Endothelial cell of umbilical vein (primary cell): ENCODE measurements at regions not wholly inside any gene's neighbourhood (a gene's known extent, or its start where the extent isn't known, plus 50 kb on each side); places are given as distances from the start of the nearest gene placed in this dataset.

Experiments used
- BruUV-seq: library from RNA; stranded (reverse); fragments of 400-500 nt; replicated peaks from 2 replicates; lab custom pipeline; 2021; lab: Mats Ljungman, UMichigan
- CTCF ChIA-PET: fragments of 300-600, 350-600 bp; sonication (Branson Sonifier 250); formaldehyde crosslinking; loops from one replicate; lab custom pipeline; 2021; ENCODE audit warnings: antibody characterized with exemption, inconsistent platforms; lab: Charles Lee
- POLR2A ChIA-PET: fragments of 300-600, 350-600 bp; sonication (Branson Sonifier 250); formaldehyde crosslinking; loops from one replicate; lab custom pipeline; 2021; ENCODE audit warnings: antibody characterized with exemption, inconsistent platforms; lab: Charles Lee
- DNase-seq: peaks from one replicate; pipeline ENCODE4 v3.0.0-alpha.2; 2011; ENCODE audit warnings: low read depth, low spot score
- FAIRE-seq: peaks from 2 replicates; lab custom pipeline; 2011; peaks lifted over from hg19 to GRCh38; lab: Jason Lieb, UNC
- H2AFZ ChIP-seq: 2 replicates; pipeline ENCODE4 v1.6.0; 2012; ENCODE audit warnings: low read depth, low read length, control low read depth, inconsistent platforms
- H3K27ac ChIP-seq: 2 replicates; pipeline ENCODE4 v1.5.1; 2011; ENCODE audit warnings: low read depth, mild to moderate bottlenecking, control low read depth, low read length, moderate library complexity; ENCODE audit not compliant: insufficient read depth
- H3K27me3 ChIP-seq, 2 experiments: 2 replicates each; pipeline versions ENCODE4 v1.6.0 to v1.6.1; 2011; ENCODE audit warnings: low read length in 2 of 2, mixed read lengths in 1 of 2; ENCODE audit not compliant: control insufficient read depth in 2 of 2, insufficient read depth in 2 of 2
- H3K36me3 ChIP-seq, 2 experiments: 2 replicates in 1 of 2; 3 replicates in 1 of 2; pipeline ENCODE4 v1.5.1; 2011; ENCODE audit warnings: low read length in 2 of 2, mild to moderate bottlenecking in 1 of 2, moderate library complexity in 1 of 2; ENCODE audit not compliant: control insufficient read depth in 2 of 2, insufficient read depth in 2 of 2; ENCODE audit errors: extremely low read depth in 1 of 2
- H3K4me1 ChIP-seq: 3 replicates; pipeline ENCODE4 v1.5.1; 2011; ENCODE audit warnings: mild to moderate bottlenecking, low read length; ENCODE audit not compliant: control insufficient read depth, insufficient read depth; ENCODE audit errors: extremely low read depth
- H3K4me2 ChIP-seq: 2 replicates; pipeline ENCODE4 v1.6.1; 2011; ENCODE audit warnings: low read length, control low read depth, mixed read lengths; ENCODE audit not compliant: insufficient read depth
- H3K4me3 ChIP-seq, 3 experiments: fragments of 200-600 bp in 1 of 3; sonication (generic), shearing (Covaris generic) in 1 of 3; replicated peaks in 1 of 3; 2 replicates each; pipeline ENCODE4 v1.5.1; 2011 to 2016; ENCODE audit warnings: control low read depth in 3 of 3, low read length in 3 of 3, mild to moderate bottlenecking in 2 of 3, inconsistent platforms in 1 of 3, low read depth in 1 of 3, moderate library complexity in 1 of 3; ENCODE audit not compliant: insufficient read depth in 1 of 3
- H3K79me2 ChIP-seq: 2 replicates; pipeline ENCODE4 v1.6.0; 2012; ENCODE audit warnings: low read length, inconsistent platforms; ENCODE audit not compliant: control insufficient read depth, insufficient read depth
- H3K9ac ChIP-seq: replicated peaks from 2 replicates; pipeline ENCODE3; 2011; ENCODE audit warnings: low read length, control low read depth; ENCODE audit not compliant: insufficient read depth; ENCODE audit errors: extremely low read depth
- H3K9me1 ChIP-seq: replicated peaks from 3 replicates; pipeline ENCODE4 v1.6.0; 2011; ENCODE audit warnings: mild to moderate bottlenecking, low read length; ENCODE audit not compliant: control insufficient read depth, insufficient read depth; ENCODE audit errors: extremely low read depth
- H3K9me3 ChIP-seq: replicated peaks from 2 replicates; pipeline ENCODE4 v1.5.1; 2012; ENCODE audit warnings: low read length, inconsistent platforms; ENCODE audit not compliant: control insufficient read depth, insufficient read depth
- H4K20me1 ChIP-seq: replicated peaks from 2 replicates; pipeline ENCODE3; 2011; ENCODE audit warnings: mild to moderate bottlenecking, low read length; ENCODE audit not compliant: control insufficient read depth, insufficient read depth; ENCODE audit errors: extremely low read depth
- MYC ChIP-seq: IDR thresholded peaks from one replicate; pipeline ENCODE4 v1.6.1; 2011; ENCODE audit warnings: mild to moderate bottlenecking, low read depth, low read length
- POLR2A ChIP-seq: IDR thresholded peaks from 2 replicates; pipeline ENCODE4 v1.6.1; 2012; ENCODE audit warnings: low read depth, mild to moderate bottlenecking, control low read depth, low read length
- dilution Hi-C: fragments of 300-500 bp; cut with MboI; formaldehyde crosslinking; loops from one replicate; pipeline ENCODE4 v1.15.0; 2019; ENCODE audit warnings: low sequenced_read_pairs; ENCODE audit not compliant: extremely low pct_ligation_motif_present
- intact Hi-C: fragments of 100-400 bp; cut with micrococcal nuclease; formaldehyde crosslinking; loops from one replicate; pipeline ENCODE4 v1.10.0; 2022
- TF ChIP-seq, protein P1 (sequence below), 2 donors: IDR thresholded peaks; 1 replicate in 1 of 2; 2 replicates in 1 of 2; pipeline ENCODE4 v1.5.1; 2011; ENCODE audit warnings: low read length in 2 of 2, mild to moderate bottlenecking in 2 of 2, moderate library complexity in 2 of 2, control low read depth in 1 of 2, inconsistent platforms in 1 of 2, low read depth in 1 of 2; ENCODE audit not compliant: insufficient read depth in 1 of 2; ENCODE audit errors: extremely low read depth in 1 of 2

DNA sequence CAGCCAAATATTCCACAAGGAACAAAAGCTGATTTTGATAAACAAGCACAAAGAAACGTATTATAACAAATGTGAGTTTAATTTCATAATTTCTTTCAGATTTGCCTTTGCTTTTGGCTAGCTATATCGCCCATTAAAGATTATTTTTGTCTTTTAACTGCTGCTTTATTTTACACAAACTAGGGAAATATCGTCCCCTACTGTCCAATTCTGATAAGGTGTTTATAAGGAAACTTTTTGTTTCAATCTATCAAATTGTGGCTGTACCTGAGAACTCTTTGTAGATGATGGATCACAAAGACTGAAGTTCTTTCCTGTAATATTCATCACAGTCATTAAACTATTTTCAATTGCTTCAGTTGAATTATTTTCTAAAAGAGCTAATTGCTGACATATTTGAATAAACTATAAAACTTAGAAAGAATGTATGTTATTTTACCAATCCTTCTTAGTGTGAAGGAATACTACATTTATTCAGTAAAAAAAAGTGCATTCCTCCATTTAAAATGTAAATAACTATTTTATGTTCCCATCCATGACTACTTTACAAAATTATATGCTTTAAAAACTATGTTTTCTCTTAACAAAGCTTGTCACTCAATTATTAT is 431.3 kb upstream of the ITGA1 start:
- H3K79me2 ChIP-seq = no peaks in the 10 kb centered on the region
- H3K27ac ChIP-seq = no peak overlapping the region
- TF ChIP-seq, protein P1, sequence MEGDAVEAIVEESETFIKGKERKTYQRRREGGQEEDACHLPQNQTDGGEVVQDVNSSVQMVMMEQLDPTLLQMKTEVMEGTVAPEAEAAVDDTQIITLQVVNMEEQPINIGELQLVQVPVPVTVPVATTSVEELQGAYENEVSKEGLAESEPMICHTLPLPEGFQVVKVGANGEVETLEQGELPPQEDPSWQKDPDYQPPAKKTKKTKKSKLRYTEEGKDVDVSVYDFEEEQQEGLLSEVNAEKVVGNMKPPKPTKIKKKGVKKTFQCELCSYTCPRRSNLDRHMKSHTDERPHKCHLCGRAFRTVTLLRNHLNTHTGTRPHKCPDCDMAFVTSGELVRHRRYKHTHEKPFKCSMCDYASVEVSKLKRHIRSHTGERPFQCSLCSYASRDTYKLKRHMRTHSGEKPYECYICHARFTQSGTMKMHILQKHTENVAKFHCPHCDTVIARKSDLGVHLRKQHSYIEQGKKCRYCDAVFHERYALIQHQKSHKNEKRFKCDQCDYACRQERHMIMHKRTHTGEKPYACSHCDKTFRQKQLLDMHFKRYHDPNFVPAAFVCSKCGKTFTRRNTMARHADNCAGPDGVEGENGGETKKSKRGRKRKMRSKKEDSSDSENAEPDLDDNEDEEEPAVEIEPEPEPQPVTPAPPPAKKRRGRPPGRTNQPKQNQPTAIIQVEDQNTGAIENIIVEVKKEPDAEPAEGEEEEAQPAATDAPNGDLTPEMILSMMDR (IDR thresholded peaks at IDR 0.05; ENCODE audit: extremely low read depth in 1 of 2, insufficient read depth in 1 of 2, low read depth in 1 of 2, low read length in 2 of 2) = peak; percentile 34 to 45
- no peak for TF ChIP-seq MYC
- no peak overlapping the region for H2AFZ ChIP-seq
- FAIRE-seq = no peak
- H3K4me2 ChIP-seq = no peak overlapping the region
- H3K4me1 ChIP-seq = no peaks in the 10 kb centered on the region
- POLR2A ChIA-PET = no interaction called here
- H3K9ac ChIP-seq = no peak overlapping the region
- no TSS peak for BruUV-seq
- intact Hi-C loops (loop anchor here (1.0 kb wide), 3 partner anchors 349 to 1393 kb away; no protein-coding TSS in a partner anchor), dilution Hi-C loops (no loop called here)
- no peaks in the 10 kb centered on the region for H3K27me3 ChIP-seq
- H3K4me3 ChIP-seq = no peak overlapping the region
- H3K36me3 ChIP-seq = no peaks in the 10 kb centered on the region
- H3K9me3 ChIP-seq = no peaks in the 10 kb centered on the region
- H3K9me1 ChIP-seq = no peaks in the 10 kb centered on the region
- no peaks in the 10 kb centered on the region for H4K20me1 ChIP-seq
- peak; percentile 30 for DNase-seq
- CTCF ChIA-PET = interaction anchor here (0.6 to 3.7 kb wide), 31 partner anchors 8 to 1398 kb away, joined by 3 to 36 read pairs (median 4); no protein-coding TSS in a partner anchor

GRCh38 chr5:52359261-52359660 is 428.5 kb upstream of the ITGA1 start:
- H3K79me2 ChIP-seq = no peaks in the 10 kb centered on the region
- no peak for TF ChIP-seq POLR2A
- dilution Hi-C loops (no loop called here), intact Hi-C loops (no loop called here)
- H3K27ac ChIP-seq = no peak overlapping the region
- H3K4me2 ChIP-seq = no peak overlapping the region
- H3K27me3 ChIP-seq = no peaks in the 10 kb centered on the region
- no peak overlapping the region for H3K4me3 ChIP-seq
- H4K20me1 ChIP-seq = no peaks in the 10 kb centered on the region
- H2AFZ ChIP-seq = no peak overlapping the region
- ChIA-PET POLR2A (no interaction called here), CTCF (interaction anchor here (2.3 kb wide), 1 partner anchor 1396 kb away, joined by 9 read pairs; no protein-coding TSS in a partner anchor)
- H3K4me1 ChIP-seq = no peaks in the 10 kb centered on the region
- BruUV-seq = no TSS peak
- FAIRE-seq = no peak
- DNase-seq = no peak
- no peak overlapping the region for H3K9ac ChIP-seq
- no peaks in the 10 kb centered on the region for H3K36me3 ChIP-seq
- H3K9me1 ChIP-seq = no peaks in the 10 kb centered on the region
- no peaks in the 10 kb centered on the region for H3K9me3 ChIP-seq
